AG08395 (cell line): ENCODE measurements at regions not wholly inside any gene's neighbourhood (a gene's known extent, or its start where the extent isn't known, plus 50 kb on each side); places are given as distances from the start of the nearest gene placed in this dataset.
"Not testable (repeated sequence)": the region's sequence is repeated elsewhere in the genome, so short reads cannot be mapped to it uniquely, and the experiment has no call there.

Source experiments
- DNase-seq: peaks from one replicate; pipeline ENCODE4 v3.0.0; 2012; ENCODE audit warnings: mixed read lengths, low spot score

DNA sequence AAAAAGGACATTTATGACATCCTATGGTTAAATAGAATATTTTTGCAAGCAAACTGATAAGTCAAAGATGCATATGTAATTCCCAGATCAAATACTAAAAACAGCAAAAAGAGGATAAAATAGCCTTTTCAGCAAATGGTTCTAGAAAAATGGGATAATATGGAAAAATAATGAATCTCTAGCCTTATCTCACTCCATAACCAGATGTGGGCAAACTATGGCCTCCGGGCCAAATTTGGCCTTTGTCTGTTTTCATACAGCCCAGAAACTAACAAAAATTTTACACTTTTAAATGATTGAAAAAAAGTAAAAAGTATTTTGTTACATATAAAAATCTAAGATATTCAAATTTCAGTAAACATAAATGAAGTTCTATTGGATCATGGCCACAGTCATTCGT lies 215.4 kb upstream of the PRSS1 start:
- no peak for DNase-seq

DNA sequence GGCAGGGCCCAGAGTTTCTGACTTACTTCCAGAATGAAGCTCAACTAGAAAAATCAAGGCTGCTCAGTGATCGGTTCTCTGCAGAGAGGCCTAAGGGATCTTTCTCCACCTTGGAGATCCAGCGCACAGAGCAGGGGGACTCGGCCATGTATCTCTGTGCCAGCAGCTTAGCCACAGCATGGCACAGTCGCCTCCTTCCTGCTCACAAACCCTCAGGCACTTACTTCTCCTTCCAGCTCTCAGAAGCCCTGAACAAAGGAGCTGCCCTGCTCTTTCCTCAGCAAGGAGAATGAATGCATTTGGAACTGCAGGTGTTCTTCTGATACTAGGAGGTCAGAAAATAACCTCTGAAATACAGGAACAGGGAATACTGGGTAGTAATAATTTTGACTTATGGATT lies 219.7 kb upstream of the PRSS1 start:
- no peak for DNase-seq

DNA sequence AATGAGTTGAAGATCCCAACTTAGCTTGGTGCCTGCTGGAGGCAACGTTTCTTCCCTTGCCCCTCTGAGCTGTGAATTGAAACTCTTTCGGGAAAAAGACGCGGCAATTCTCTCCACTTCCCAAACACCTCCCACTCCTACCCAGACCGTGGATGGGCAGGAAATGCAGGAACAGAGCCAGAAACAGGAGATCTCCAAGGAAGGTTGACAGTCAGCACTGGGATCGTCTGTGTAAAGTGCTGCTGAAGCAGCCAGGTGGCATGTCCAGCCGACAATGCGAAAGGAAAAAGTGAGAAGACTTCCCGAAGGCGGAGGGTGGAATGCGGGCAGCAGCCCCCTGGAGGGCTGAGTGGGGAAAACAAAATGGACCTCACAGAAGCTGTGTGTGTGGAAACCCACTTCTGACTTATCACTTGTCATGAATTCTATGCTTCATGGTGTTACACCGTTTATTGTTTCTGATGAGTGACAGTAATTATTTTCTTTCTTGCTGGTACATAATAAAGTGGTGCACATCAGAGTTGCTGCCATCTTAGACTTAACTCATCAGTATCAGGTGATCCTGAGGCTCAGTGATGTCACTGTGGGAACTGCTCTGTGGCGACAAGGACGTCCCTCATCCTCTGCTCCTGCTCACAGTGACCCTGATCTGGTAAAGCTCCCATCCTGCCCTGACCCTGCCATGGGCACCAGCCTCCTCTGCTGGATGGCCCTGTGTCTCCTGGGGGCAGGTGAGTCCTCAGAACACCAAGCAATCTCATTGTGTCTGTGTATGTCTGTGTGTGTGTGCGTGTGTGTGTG lies 220.5 kb upstream of the PRSS1 start:
- no peak for DNase-seq

- DNase-seq = no peak
These were observed 225.3 kb upstream of the PRSS1 start for GRCh38 chr7:142523821-142524460.

GRCh38 chr7:142522735-142523134 lies 226.5 kb upstream of the PRSS1 start:
- no peak for DNase-seq

DNA sequence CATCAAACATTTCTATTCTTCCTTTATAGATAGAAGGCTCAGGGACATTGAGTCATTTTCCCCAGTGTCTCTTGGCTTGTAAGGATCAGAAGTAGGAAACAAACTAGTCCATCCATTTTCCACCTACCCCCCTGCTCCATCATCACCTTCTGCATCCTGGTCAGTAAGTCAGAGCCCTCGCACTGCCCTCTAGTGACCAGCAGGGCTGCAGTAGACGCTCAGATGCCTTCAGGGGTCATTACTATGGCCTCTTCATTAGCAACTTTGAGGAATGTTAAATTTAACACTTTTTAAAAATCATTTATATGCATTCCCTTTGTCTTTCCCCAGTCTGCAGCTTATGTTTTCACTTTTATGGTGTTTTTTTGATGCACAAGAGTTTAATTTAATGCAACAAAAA lies 228.4 kb upstream of the PRSS1 start:
- DNase-seq = not testable (repeated sequence)

- not testable (repeated sequence) for DNase-seq
These were observed 228.8 kb upstream of the PRSS1 start for GRCh38 chr7:142520455-142520854.

GRCh38 chr7:142519079-142520078 lies 229.9 kb upstream of the PRSS1 start:
- DNase-seq = no peak

- DNase-seq = peak; percentile 71
These were observed 233.2 kb upstream of the PRSS1 start for GRCh38 chr7:142516038-142516501.

GRCh38 chr7:142514716-142515115 lies 234.6 kb upstream of the PRSS1 start:
- not testable (repeated sequence) for DNase-seq

DNA sequence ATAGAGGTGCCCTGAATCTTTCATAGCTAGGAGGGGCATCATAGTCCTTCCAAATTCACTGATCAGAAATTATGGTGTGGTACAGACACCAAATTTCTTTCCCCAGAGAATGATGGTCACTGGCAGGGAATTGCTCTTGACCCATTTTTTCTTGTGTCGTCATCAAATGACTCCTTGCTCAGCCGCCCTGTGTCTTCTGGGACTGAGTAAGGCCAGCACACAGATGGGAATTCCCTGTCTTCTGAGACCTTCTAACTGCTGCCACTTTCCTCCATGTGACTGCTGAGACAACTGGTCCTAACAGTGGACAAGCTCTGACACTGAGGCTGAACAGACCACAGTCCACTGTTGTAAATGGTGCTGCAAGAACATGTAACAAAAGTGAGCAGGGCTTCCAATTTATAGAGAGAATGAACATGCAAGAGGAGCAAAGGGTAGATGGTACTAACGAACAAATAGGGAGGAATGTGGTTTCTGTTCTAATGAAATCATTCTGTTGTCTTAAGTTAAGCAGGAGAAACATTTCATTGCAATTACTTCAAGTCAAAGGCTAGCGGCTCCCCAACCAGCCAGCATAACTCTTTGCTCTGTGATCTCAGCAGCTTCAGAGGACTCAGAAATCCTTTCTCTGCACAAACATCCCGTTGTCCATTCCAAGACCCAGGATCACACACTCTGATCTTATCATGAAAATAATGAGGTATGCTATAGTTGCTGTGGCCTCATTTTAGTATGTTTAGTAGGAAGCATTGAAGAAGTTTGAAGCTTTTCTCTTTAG lies 235.9 kb upstream of the PRSS1 start:
- DNase-seq = no peak

DNA sequence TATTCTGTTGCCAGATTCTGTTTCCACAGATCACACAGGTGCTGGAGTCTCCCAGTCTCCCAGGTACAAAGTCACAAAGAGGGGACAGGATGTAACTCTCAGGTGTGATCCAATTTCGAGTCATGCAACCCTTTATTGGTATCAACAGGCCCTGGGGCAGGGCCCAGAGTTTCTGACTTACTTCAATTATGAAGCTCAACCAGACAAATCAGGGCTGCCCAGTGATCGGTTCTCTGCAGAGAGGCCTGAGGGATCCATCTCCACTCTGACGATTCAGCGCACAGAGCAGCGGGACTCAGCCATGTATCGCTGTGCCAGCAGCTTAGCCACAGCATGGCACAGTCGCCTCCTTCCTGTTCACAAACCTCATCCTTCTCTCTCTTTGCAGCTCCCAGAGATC lies 237.5 kb upstream of the PRSS1 start:
- no peak for DNase-seq

- no peak for DNase-seq
These were observed 237.9 kb upstream of the PRSS1 start for GRCh38 chr7:142511374-142511773.

- DNase-seq = not testable (repeated sequence)
These were observed 240.0 kb upstream of the PRSS1 start for GRCh38 chr7:142509235-142509634.

- no peak for DNase-seq
These were observed 241.0 kb upstream of the PRSS1 start for GRCh38 chr7:142508251-142508650.

- no peak for DNase-seq
These were observed 241.5 kb upstream of the PRSS1 start for GRCh38 chr7:142507799-142508198.

- not testable (repeated sequence) for DNase-seq
These were observed 242.2 kb upstream of the PRSS1 start for GRCh38 chr7:142507066-142507465.

- DNase-seq = no peak
These were observed 242.7 kb upstream of the PRSS1 start for GRCh38 chr7:142506601-142507000.

GRCh38 chr7:142503949-142504348 lies 245.3 kb upstream of the PRSS1 start:
- DNase-seq = not testable (repeated sequence)

DNA sequence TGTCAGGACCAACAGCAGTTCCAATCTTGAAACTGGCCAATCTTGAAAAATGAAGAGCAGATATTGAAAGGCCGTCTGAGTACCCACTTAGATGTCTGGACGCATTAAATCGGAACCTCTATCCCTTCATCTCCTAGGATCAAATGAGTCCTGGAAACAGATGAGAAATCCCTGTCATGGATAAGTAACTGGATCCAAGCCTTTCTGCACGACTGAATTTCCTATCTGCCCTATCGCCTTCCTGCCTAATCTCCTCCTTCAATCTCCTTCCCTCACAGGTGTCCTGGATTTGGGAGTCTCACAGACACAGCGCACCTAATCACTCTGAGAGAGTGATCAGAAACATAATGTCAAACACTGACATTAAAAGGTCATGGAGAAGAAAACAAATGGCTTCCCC lies 245.2 kb upstream of the PRSS58 start:
- DNase-seq = no peak

- DNase-seq = no peak
These were observed 243.6 kb upstream of the PRSS58 start for GRCh38 chr7:142501434-142501833.
